ENCODE measurements at regions not wholly inside any gene's neighbourhood (a gene's known extent, or its start where the extent isn't known, plus 50 kb on each side); places are given as distances from the start of the nearest gene placed in this dataset.

DNA sequence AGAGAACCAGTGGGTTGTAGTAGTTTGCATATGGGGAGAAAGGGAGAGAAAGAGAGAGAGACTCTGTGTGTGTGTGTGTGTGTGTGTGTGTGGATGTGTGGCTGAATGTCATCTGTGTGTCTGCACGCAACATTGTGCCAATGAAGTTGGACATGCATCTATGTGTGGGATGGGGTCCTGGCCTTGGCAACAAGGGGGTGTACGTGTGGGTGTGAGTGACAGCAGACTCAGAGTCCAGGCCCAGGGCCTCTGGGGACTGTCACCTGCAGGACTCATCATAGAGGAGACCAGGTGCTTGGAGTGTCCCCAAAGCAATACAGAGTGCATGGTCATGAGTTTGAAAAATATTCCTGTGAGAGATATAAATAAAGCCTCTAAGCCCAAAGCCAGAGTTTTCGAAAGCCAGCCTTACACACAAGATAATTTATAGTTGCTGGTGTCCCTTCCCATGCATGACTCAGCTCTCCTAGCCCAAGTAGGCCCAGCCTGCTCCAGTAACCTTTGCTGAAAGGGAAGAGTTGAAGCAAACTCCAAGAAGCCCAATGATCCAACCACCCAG, 59.9 kb downstream of the TNP1 start:
- Histone ChIP-seq H3K4me2 (ENCODE audit: control insufficient read depth, extremely low read depth, insufficient read depth, low read depth, low read length) (no peak overlapping the region), H2AFZ (ENCODE audit: control insufficient read depth, low read length) (no peak overlapping the region), H3K9me1 (ENCODE audit: control insufficient read depth, extremely low read depth, insufficient read depth, low read length) (no peaks in the 10 kb centered on the region), H3K9ac (ENCODE audit: control insufficient read depth, extremely low read depth, insufficient read depth, low read length) (no peak overlapping the region), H3K9me3 (ENCODE audit: control insufficient read depth, low read depth, low read length) (no peaks in the 10 kb centered on the region), H4K20me1 (ENCODE audit: control insufficient read depth, extremely low read depth, insufficient read depth, low read length) (no peaks in the 10 kb centered on the region), H3K27ac (ENCODE audit: control insufficient read depth, insufficient read depth, low read length) (no peak overlapping the region), H3K4me1 (ENCODE audit: control insufficient read depth, extremely low read depth, insufficient read depth, low read length) (no peaks in the 10 kb centered on the region), H3K79me2 (ENCODE audit: control insufficient read depth, insufficient read depth, low read length) (no peaks in the 10 kb centered on the region), H3K27me3 (ENCODE audit: control insufficient read depth, extremely low read depth, insufficient read depth, low read length) (no peaks in the 10 kb centered on the region), H3K4me3 (ENCODE audit: control insufficient read depth in 2 of 3, extremely low read depth in 1 of 3, insufficient read depth in 2 of 3, low read depth in 1 of 3, low read length in 3 of 3) (no peak overlapping the region), H3K36me3 (ENCODE audit: control insufficient read depth in 2 of 2, extremely low read depth in 1 of 2, insufficient read depth in 2 of 2, low read length in 2 of 2) (no peaks in the 10 kb centered on the region)
- no peak for TF ChIP-seq EZH2 (IDR thresholded peaks at IDR 0.05; ENCODE audit: low read length)
- DNase-seq (ENCODE audit: low read depth, low spot score) (no peak), FAIRE-seq (no peak)
- dilution Hi-C loops (cut with MboI; ENCODE audit: extremely low pct_ligation_motif_present, low sequenced_read_pairs): no loop called here

DNA sequence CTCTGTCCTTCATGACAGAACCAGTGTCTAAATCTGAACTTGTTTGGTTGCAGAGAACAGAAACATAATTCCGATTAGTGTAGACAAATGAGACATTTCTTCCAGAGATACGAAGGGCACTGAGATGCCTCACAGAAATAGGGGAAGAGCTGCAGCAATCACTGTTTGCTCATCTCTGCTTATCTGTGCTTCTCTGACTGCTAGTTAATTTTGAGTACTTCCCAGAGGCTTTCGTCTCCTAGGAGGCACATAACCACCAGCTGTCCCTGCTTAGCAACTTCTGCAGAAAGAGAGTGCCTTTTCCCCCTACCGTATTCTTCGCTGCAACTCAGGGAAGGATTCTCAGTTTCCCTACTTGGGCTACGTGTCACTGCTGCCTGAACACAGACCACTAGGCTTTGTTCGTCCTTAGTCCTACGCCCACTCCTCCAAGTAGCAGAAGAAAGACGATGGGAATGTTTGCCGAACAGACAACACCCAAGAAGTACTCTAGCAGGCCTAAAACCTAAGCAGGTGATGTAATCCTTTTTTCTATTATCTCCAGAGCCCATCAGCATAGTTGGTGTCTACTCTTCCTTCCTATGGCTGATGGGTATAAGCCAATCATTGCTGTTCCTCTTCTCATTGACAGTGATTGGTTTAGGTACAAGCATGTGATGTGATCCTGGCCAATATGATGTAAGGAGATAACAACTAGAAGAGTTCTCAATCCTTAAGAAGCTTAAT, 63.6 kb downstream of the TNP1 start:
- no peaks in the 10 kb centered on the region for H3K79me2 ChIP-seq (ENCODE audit: control insufficient read depth, insufficient read depth, low read length)
- no peak for FAIRE-seq
- H3K4me2 ChIP-seq (ENCODE audit: control insufficient read depth, extremely low read depth, insufficient read depth, low read depth, low read length): no peak overlapping the region
- no peak for DNase-seq (ENCODE audit: low read depth, low spot score)
- no peaks in the 10 kb centered on the region for H3K9me1 ChIP-seq (ENCODE audit: control insufficient read depth, extremely low read depth, insufficient read depth, low read length)
- dilution Hi-C loops (cut with MboI; ENCODE audit: extremely low pct_ligation_motif_present, low sequenced_read_pairs): no loop called here
- H3K9ac ChIP-seq (ENCODE audit: control insufficient read depth, extremely low read depth, insufficient read depth, low read length): no peak overlapping the region
- H4K20me1 ChIP-seq (ENCODE audit: control insufficient read depth, extremely low read depth, insufficient read depth, low read length): no peaks in the 10 kb centered on the region
- no peak for TF ChIP-seq CTCF (optimal IDR thresholded peaks at IDR 0.05 in 1 of 3, IDR thresholded peaks at IDR 0.05 in 1 of 3, conservative IDR thresholded peaks at IDR 0.05 in 1 of 3; ENCODE audit: extremely low read depth in 1 of 3, insufficient read depth in 2 of 3, low read length in 3 of 3)
- TF ChIP-seq EZH2 (IDR thresholded peaks at IDR 0.05; ENCODE audit: low read length): no peak
- H3K4me1 ChIP-seq (ENCODE audit: control insufficient read depth, extremely low read depth, insufficient read depth, low read length): peaks cover 8% of the 10 kb centered on the region
- H2AFZ ChIP-seq (ENCODE audit: control insufficient read depth, low read length): no peak overlapping the region
- H3K27ac ChIP-seq (ENCODE audit: control insufficient read depth, insufficient read depth, low read length): no peak overlapping the region
- no peaks in the 10 kb centered on the region for H3K36me3 ChIP-seq (ENCODE audit: control insufficient read depth in 2 of 2, extremely low read depth in 1 of 2, insufficient read depth in 2 of 2, low read length in 2 of 2)
- H3K4me3 ChIP-seq (ENCODE audit: control insufficient read depth in 2 of 3, extremely low read depth in 1 of 3, insufficient read depth in 2 of 3, low read depth in 1 of 3, low read length in 3 of 3): no peak overlapping the region
- no peaks in the 10 kb centered on the region for H3K9me3 ChIP-seq (ENCODE audit: control insufficient read depth, low read depth, low read length)
- no peaks in the 10 kb centered on the region for H3K27me3 ChIP-seq (ENCODE audit: control insufficient read depth, extremely low read depth, insufficient read depth, low read length)
